ENCODE measurements at regions not wholly inside any gene's neighbourhood (a gene's known extent, or its start where the extent isn't known, plus 50 kb on each side); places are given as distances from the start of the nearest gene placed in this dataset.

- DNase-seq: no peak
Observed at GRCh38 chr9:99594056-99594780, 227.5 kb upstream of the NR4A3 start.

- DNase-seq: no peak
Observed at GRCh38 chr9:99595796-99596195, 225.9 kb upstream of the NR4A3 start.

- DNase-seq: peak; percentile 21
Observed at GRCh38 chr9:99601571-99602111, 220.0 kb upstream of the NR4A3 start.

- DNase-seq: no peak
Observed at GRCh38 chr9:99602854-99603253, 218.8 kb upstream of the NR4A3 start.

GRCh38 chr9:99605016-99605743 is 216.5 kb upstream of the NR4A3 start:
- no peak for DNase-seq

GRCh38 chr9:99606296-99606695 is 215.4 kb upstream of the NR4A3 start:
- no peak for DNase-seq

- no peak for DNase-seq
Observed at GRCh38 chr9:99606957-99607356, 214.7 kb upstream of the NR4A3 start.

GRCh38 chr9:99607842-99608448 is 213.7 kb upstream of the NR4A3 start:
- DNase-seq: no peak

- DNase-seq: no peak
Observed at GRCh38 chr9:99614341-99614740, 207.3 kb upstream of the NR4A3 start.

- DNase-seq: no peak
Observed at GRCh38 chr9:99621040-99621439, 200.6 kb upstream of the NR4A3 start.

GRCh38 chr9:99622679-99623078 is 199.0 kb upstream of the NR4A3 start:
- no peak for DNase-seq

GRCh38 chr9:99623780-99624364 is 197.8 kb upstream of the NR4A3 start:
- no peak for DNase-seq

GRCh38 chr9:99624499-99625233 is 197.0 kb upstream of the NR4A3 start:
- no peak for DNase-seq

GRCh38 chr9:99626426-99626825 is 195.3 kb upstream of the NR4A3 start:
- no peak for DNase-seq

GRCh38 chr9:99628285-99628684 is 193.4 kb upstream of the NR4A3 start:
- DNase-seq: no peak

GRCh38 chr9:99628849-99629620 is 192.7 kb upstream of the NR4A3 start:
- no peak for DNase-seq

- DNase-seq: no peak
Observed at GRCh38 chr9:99632349-99633038, 189.2 kb upstream of the NR4A3 start.

- no peak for DNase-seq
Observed at GRCh38 chr9:99633265-99633664, 188.4 kb upstream of the NR4A3 start.

GRCh38 chr9:99634186-99634585 is 187.5 kb upstream of the NR4A3 start:
- DNase-seq: no peak

GRCh38 chr9:99635032-99635431 is 186.7 kb upstream of the NR4A3 start:
- DNase-seq: no peak

- no peak for DNase-seq
Observed at GRCh38 chr9:99637641-99638040, 184.0 kb upstream of the NR4A3 start.

All from femur (tissue), 1 donor.